ENCODE measurements at regions not wholly inside any gene's neighbourhood (a gene's known extent, or its start where the extent isn't known, plus 50 kb on each side); places are given as distances from the start of the nearest gene placed in this dataset.
A peak's percentile ranks its signal among the peaks of the same experiment; 100 is the strongest.

DNA sequence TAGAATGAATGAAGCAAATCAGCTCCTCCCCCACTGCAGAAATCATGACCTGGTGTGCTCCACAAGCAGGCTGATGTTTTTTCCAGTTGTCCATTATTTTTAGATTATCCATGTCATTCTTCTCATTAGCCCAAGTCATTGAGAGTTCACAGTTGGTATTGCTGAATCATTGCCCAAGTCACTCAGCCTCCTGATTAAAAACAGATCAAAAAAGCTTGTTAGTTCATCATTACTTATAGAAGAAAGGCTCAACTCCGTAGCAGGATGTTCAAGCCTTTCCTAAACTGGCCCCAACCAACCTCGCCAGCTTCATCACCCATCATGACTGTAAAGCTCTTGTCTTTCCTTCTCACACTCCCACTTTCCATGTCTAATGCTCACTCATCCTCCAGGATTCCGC is 161.3 kb upstream of the CTTNBP2NL start:
- ATAC-seq (no peak), DNase-seq (no peak)
- no peaks in the 10 kb centered on the region for H3K4me1 Mint-ChIP-seq
- H3K27ac Mint-ChIP-seq = no peak overlapping the region
- no peak overlapping the region for H3K4me3 Mint-ChIP-seq
- peaks cover 17% of the 10 kb centered on the region for H3K27me3 Mint-ChIP-seq
- no peaks in the 10 kb centered on the region for H3K9me3 Mint-ChIP-seq

DNA sequence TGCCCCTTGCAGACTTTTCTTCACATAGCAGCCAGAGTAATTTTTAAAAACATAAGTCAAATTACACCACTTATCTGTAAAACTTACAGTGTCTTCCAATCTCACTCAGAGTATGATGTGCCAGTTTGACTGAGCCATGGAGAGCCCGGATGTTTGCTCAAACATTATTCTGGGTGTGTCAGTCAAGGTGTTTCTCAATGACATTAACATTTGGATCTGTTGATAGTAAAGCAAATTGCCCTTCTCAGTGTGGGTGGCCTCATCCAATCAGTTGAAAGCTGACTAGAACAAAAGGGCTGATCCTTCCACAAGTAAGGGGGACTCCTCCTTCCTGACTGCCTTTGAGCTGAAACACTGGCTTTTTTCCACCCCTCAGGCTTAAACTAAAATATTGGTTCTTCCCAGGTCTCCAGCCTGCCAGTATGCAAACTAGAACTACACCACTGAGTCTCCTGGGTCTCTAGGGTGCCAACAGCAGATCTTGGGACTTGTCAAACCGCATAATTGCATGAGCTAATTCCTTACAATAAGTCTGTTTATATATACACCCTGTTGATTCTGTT is 157.9 kb upstream of the CTTNBP2NL start:
- Mint-ChIP-seq H3K4me3 (no peak overlapping the region), H3K4me1 (no peaks in the 10 kb centered on the region), H3K9me3 (no peaks in the 10 kb centered on the region), H3K27ac (no peak overlapping the region), H3K27me3 (peaks cover 10% of the 10 kb centered on the region)
- ATAC-seq = no peak
- DNase-seq = no peak

DNA sequence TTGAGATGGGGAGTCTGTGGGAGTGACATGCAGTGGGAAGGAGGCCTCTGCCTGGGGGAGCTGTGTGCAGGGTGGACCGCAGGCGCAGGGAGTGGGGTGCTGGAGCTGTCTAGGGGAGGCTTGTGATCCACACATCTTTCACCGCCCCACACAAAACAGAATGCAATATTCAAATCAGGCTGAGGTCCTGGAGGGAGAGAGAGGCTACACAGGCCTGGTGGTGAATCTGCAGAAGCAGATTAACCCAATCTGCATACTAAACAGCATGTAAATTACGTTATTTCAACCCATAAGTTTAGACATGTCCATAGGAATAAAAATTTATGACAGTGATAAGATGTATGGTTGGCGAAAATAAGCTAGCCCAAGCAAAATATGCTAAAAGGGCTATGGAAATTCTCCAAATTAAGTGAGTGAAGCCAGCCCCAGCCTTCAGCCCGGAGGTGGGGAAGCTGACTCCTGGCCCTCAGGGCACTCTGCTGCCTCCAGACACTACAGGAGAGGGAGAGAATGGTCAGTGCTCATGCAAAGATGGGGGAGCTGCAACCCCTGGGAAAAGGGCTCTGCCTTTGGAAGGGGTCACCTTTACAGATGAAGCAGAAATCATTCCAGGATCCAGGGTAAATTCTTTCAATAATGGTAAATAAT is 156.2 kb upstream of the CTTNBP2NL start:
- ATAC-seq (no peak), DNase-seq (no peak)
- Mint-ChIP-seq H3K9me3 (no peaks in the 10 kb centered on the region), H3K27ac (peak overlapping the region in 1 of 2 donors; percentile 72), H3K27me3 (peaks cover 10% of the 10 kb centered on the region), H3K4me3 (no peak overlapping the region), H3K4me1 (no peaks in the 10 kb centered on the region)

DNA sequence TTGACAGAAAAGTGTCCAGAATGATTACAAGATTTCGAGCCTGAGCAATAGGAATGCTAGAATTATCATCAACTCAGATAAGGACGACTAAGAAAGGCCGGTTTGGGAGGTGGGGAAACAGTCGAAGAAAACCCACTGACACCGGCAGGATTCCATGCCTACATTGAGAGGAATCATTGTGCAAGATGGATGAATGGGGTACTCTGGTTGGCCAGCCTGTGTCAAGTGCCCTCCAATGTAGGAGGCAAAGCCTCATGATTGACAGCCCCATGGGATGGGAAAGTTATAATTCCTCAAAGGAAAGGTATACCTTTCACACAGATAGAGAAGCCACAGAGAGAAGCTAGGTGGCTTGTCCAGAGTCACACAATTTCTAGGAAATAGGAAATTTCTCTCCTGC is 153.5 kb upstream of the CTTNBP2NL start:
- Mint-ChIP-seq H3K9me3 (no peaks in the 10 kb centered on the region), H3K4me1 (no peaks in the 10 kb centered on the region), H3K4me3 (no peak overlapping the region), H3K27ac (no peak overlapping the region), H3K27me3 (peaks cover 10% of the 10 kb centered on the region)
- no peak for ATAC-seq
- no peak for DNase-seq

DNA sequence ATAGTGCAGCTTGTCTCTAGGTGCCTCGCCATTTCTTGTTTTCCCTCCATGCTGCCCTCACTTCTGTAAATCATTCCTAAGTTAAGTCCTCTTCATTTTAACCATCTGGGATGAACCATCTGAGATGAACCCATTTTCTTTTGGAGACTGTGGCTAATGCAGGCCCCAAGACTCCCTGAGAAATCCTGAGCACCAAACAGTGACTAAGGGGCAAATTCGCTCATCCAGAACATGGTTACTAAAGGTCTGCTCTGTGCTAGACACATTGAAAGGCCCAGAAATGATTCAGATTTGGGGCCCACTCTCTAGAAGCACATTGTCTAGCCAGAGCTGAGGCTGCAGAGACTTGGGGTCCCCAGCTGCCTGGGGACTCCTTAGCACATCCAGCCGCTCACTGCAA is 151.9 kb upstream of the CTTNBP2NL start:
- Mint-ChIP-seq H3K27me3 (peaks cover 9% of the 10 kb centered on the region), H3K4me1 (no peaks in the 10 kb centered on the region), H3K9me3 (no peaks in the 10 kb centered on the region), H3K27ac (no peak overlapping the region), H3K4me3 (no peak overlapping the region)
- ATAC-seq (no peak), DNase-seq (no peak)

DNA sequence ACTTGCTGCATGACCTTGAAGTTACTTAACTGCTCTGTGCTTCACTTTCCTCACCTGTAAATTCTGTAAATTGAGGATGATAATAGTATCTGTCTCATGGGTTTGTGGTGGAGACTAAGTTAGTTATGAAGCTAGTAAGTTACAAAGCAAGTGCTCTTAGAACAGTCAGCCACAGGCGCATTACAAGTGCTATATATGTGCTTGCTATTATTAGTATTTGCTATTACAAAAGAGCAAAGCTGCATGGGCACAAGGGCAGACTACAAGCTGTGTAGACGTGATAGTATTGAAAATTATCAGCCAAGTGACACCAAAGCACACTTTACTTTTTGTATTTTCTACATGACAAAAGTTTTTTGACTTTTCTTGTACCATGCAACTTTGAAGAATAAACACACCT is 150.9 kb upstream of the CTTNBP2NL start:
- Mint-ChIP-seq H3K27me3 (peaks cover 5% of the 10 kb centered on the region), H3K27ac (no peak overlapping the region), H3K4me1 (no peaks in the 10 kb centered on the region), H3K9me3 (no peaks in the 10 kb centered on the region), H3K4me3 (no peak overlapping the region)
- ATAC-seq = no peak
- no peak for DNase-seq

DNA sequence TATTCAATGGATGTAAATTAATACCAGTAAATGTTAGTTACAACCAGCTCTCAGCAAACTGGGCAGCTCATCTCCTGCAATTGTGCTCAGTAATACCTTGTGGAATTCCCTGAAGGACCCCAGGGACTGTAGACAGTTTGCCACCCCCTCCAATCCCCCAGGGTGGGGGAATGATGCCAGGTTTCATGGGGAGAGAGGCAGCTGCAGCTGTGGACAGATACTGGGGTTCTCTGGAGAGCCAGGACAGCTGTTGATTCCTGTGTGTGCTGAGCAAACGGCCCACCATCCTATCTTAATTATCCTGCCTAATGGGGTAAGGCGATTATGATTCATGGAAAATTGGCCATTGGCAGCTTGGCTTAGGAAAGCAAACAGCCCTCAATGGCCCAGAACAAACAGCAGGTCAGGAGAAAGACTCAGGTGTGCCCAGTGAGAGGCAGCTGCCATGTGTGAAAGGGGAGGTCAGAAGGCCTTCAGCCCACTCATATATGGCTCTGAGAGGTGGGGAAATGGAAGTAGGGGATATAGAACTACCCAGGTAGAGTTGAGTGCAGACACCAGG is 148.9 kb upstream of the CTTNBP2NL start:
- Mint-ChIP-seq H3K4me3 (no peak overlapping the region), H3K27me3 (peaks cover 10% of the 10 kb centered on the region)
- no peak for DNase-seq

DNA sequence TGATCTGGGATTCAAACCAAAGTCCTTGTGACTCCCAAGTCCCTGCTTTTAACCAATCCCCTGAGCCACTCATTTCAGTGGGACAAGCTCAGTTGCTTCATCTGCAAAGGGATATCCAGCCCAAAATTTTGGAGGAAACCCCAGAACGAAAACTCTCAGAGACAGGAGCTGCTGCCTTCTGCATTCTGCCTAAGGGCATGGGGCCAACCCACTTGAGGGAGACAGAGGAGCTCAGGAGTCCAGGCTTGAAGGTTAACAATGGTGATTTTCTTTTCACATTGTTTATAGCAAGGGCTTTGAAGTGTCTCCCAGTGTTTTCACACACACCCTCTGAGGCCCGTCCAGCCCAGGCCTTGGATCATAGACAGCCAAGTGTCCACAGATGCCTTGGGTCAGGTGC is 148.1 kb upstream of the CTTNBP2NL start:
- no peak overlapping the region for H3K4me3 Mint-ChIP-seq
- H3K4me1 Mint-ChIP-seq = no peaks in the 10 kb centered on the region
- no peak overlapping the region for H3K27ac Mint-ChIP-seq
- H3K9me3 Mint-ChIP-seq = no peaks in the 10 kb centered on the region
- peaks cover 11% of the 10 kb centered on the region for H3K27me3 Mint-ChIP-seq
- DNase-seq (no peak), ATAC-seq (no peak)

More for the DNA sequence above, 148.9 kb upstream of the CTTNBP2NL start:
- Mint-ChIP-seq H3K27ac (no peak overlapping the region), H3K4me1 (no peaks in the 10 kb centered on the region), H3K9me3 (no peaks in the 10 kb centered on the region)
- ATAC-seq = no peak

DNA sequence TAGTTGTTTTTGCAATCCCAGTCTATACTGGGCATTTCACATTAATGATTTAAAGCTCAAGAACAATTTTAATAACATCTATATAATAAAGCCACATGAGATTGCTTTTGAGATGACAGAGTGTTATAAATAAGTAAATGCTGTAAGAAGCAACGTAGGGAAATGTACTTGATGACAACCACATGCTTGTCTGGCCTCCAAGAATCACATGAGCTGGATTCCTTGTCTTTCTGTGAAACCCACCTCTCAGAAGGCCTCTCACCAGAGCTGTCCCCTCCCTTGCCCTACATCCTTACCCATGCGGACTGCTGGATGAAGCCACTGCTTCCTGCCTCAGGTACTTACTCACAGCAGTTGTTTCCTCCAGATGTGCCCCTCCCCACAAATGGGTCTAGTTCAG is 145.1 kb upstream of the CTTNBP2NL start:
- Mint-ChIP-seq H3K9me3 (no peaks in the 10 kb centered on the region), H3K27ac (no peak overlapping the region), H3K27me3 (peaks cover 26% of the 10 kb centered on the region), H3K4me3 (no peak overlapping the region), H3K4me1 (no peaks in the 10 kb centered on the region)
- DNase-seq = no peak
- no peak for ATAC-seq

DNA sequence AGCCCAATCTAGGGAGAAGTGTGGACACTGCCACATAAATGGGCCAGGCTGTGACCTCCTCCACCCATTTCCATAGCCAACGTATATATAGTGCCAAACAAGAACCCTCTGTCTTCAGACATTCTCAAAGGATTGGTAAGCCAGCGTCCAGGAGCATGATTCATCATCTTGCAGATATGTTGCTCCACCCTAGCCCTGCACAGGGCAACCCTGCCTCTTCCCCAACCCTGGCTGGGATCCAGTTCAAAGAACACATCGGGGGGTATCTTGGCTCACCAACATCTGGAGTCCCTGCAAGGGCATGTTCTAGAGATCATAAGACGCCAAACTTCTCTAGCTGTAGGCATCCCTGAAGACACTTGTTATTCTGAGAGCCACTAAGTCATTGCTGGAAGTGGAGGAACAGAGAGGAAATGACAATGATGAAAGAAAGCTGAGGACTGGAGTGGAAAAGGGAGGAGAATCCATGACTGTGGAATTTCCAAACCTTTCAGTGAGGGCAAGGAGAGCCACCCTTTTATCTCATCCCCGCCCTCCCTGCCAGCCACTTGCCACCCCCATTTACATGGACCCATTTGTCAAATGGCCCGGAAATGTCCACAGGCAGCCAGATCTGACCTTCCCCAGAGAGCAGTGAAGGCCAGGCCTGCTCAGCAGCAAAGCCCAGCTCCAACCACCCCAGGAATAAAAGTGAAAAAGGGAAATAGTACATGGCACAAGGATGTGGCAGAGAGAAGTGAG is 144.1 kb upstream of the CTTNBP2NL start:
- Mint-ChIP-seq H3K4me1 (no peaks in the 10 kb centered on the region), H3K9me3 (no peaks in the 10 kb centered on the region), H3K4me3 (no peak overlapping the region), H3K27me3 (peaks cover 34% of the 10 kb centered on the region), H3K27ac (no peak overlapping the region)
- DNase-seq (no peak), ATAC-seq (no peak)

DNA sequence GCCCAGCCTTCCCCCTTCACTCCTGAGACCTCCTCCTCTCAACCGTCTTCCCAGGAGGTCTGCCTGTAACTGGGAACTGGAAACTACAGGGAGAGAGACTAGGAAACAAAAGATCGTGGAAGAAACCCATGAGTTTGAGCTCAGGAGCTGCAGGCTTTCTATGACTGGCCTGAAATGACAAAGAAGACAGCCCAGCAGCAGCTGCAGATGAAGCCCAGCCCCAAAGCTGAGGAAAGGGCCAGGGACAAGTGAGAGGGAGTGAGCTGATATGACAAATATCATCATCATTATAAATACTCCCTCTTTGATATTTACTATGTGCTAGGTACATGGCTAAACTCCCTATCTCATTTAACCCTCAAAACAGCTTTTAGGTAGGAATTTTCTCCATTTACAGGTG is 142.6 kb upstream of the CTTNBP2NL start:
- no peak for ATAC-seq
- no peak overlapping the region for H3K27ac Mint-ChIP-seq
- H3K4me1 Mint-ChIP-seq = no peaks in the 10 kb centered on the region
- H3K27me3 Mint-ChIP-seq = peaks cover 38% of the 10 kb centered on the region
- no peaks in the 10 kb centered on the region for H3K9me3 Mint-ChIP-seq
- no peak for DNase-seq
- H3K4me3 Mint-ChIP-seq = no peak overlapping the region

DNA sequence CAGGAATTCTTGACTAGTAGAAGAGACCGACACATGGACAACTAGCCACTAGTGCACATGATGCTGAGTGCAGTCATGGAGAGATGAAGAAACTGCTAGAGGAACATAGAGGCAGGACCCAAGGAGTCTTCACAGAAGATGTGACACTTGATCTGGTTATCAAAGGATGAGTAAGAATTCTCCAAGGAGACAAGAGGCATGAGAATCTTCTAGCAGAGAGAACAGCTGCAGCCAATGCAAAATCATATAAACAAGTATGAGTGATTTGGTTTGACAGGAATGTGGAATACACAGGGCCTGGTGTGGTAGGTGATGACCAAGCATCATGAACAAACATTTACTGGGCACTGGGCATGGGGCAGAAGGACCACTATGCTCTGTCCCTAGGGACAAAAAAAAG is 140.9 kb upstream of the CTTNBP2NL start:
- Mint-ChIP-seq H3K27ac (no peak overlapping the region), H3K27me3 (peaks cover 42% of the 10 kb centered on the region)

DNA sequence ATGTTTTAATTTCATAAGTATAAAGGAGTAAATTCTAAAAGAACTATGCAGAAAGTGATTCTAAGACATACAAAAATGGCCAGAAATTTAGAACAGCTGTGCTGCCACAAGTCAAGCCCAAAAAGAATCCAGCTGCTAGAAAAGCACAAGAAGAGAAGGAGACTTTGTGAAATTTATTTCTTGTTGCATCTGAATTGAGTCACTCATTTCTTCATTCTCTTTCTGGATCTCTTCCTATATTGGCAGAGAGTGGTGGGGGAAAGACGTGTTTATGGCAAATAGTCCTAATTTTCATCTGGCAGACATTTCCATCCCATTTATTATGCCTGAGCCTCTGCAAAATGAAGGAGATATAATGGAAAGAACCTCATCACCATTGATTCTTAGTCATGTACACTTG is 139.6 kb upstream of the CTTNBP2NL start:
- no peak for ATAC-seq
- no peaks in the 10 kb centered on the region for H3K9me3 Mint-ChIP-seq
- H3K4me3 Mint-ChIP-seq = no peak overlapping the region
- no peak overlapping the region for H3K27ac Mint-ChIP-seq
- H3K4me1 Mint-ChIP-seq = no peaks in the 10 kb centered on the region
- DNase-seq = no peak
- peaks cover 37% of the 10 kb centered on the region for H3K27me3 Mint-ChIP-seq

More for the DNA sequence above, 140.9 kb upstream of the CTTNBP2NL start:
- DNase-seq = no peak
- Mint-ChIP-seq H3K4me1 (no peaks in the 10 kb centered on the region), H3K4me3 (no peak overlapping the region), H3K9me3 (no peaks in the 10 kb centered on the region)
- ATAC-seq = no peak

DNA sequence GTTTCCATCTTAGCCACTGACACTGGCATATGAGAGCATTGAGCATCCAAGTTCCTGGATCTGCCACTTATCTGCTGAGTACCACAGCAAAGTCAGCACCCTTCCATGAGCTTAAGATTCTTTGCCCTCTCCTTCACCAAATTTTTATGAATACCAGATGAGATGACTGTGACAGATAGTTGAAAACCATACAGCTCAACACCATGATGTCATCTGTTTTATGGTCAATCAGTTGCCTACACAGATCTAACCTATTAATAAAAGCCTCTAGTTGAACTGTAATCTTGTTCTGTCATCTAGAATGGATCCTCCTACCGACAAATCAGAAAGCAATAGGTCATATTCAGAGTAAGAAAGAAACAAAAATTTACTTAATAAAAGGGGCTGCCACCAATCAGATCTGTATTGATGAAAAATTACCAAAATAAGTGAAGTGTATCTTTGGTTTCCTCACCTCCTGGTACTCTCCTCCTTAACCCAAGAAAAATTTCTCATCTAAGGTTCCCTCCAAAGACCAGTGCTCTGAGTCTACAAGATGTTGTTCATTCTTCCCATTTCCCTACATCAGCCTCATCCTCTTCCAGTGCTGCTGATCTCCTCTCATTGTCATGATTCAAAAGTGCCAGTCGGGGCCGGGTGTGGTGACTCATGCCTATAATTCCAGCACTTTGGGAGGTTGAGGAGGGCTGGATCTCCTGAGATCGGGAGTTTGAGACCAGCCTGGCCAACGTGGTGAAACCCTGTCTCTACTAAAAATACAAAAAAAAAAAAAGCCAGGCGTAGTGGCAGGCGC is 138.8 kb upstream of the CTTNBP2NL start:
- DNase-seq (no peak), ATAC-seq (no peak)
- no peak overlapping the region for H3K27ac Mint-ChIP-seq
- H3K27me3 Mint-ChIP-seq = peaks cover 37% of the 10 kb centered on the region
- no peak overlapping the region for H3K4me3 Mint-ChIP-seq
- no peaks in the 10 kb centered on the region for H3K9me3 Mint-ChIP-seq
- no peaks in the 10 kb centered on the region for H3K4me1 Mint-ChIP-seq

DNA sequence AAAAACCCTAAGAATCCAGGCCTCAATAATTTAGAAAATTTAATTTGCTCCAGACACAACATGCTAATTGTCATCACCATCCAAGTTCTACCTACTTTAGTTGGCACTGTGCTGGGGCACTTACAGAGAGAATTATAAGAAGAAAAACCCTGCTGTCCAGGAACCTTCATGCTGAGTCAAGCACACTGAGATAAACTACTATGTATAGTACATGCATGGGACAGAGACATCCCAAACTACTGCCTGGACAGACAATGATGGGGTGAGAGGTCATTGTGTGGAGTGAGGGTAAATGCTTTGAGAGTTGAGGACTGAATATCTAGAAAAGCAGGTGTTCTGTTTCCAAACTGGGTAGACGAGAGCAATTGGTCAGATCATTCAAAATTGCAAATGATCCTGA is 135.3 kb upstream of the CTTNBP2NL start:
- Mint-ChIP-seq H3K4me3 (no peak overlapping the region), H3K27me3 (peaks cover 40% of the 10 kb centered on the region), H3K9me3 (no peaks in the 10 kb centered on the region), H3K27ac (peak overlapping the region in 1 of 2 donors; percentile 35), H3K4me1 (no peaks in the 10 kb centered on the region)
- ATAC-seq = no peak
- no peak for DNase-seq
